ENCODE measurements at regions not wholly inside any gene's neighbourhood (a gene's known extent, or its start where the extent isn't known, plus 50 kb on each side); places are given as distances from the start of the nearest gene placed in this dataset.
A peak's percentile ranks its signal among the peaks of the same experiment; 100 is the strongest.
"Not testable (repeated sequence)": the region's sequence is repeated elsewhere in the genome, so short reads cannot be mapped to it uniquely, and the experiment has no call there.

DNA sequence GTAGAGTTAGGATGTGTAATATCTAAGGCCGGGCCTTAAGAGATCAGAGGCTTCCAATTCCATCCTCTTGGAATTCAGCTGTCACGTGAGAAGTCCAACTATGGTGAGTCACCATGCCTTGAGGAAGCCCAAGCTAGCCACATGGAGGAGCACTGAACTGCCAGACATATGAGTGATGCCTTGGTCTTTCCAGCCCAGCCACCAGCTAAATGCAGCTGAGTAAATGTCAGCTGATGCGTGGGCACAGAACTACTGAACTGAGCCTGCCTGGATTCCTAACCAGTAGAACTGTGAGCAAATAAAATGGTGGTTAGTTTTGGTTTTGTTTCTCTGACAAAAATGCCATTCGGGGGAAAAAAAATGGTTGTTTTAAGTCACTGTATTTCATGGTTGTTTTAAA is 153.7 kb upstream of the SERTAD2 start:
- 38 to 67% methylated on average over 4 of the region's 4 CpGs for WGBS, 2 donors
- no peak overlapping the region for H3K27ac ChIP-seq (ENCODE audit: low read depth in 2 of 2, low read length in 1 of 2)

GRCh38 chr2:64808092-64808491 is 154.4 kb upstream of the SERTAD2 start:
- 88 to 92% methylated on average over 2 of the region's 2 CpGs for WGBS, 2 donors
- Histone ChIP-seq H3K9me3 (ENCODE audit: control insufficient read depth in 2 of 2, insufficient read depth in 1 of 2, low read depth in 1 of 2, low read length in 1 of 2) (no peaks in the 10 kb centered on the region), H3K4me3 (ENCODE audit: low read depth in 1 of 2, low read length in 2 of 2) (no peak overlapping the region), H3K36me3 (ENCODE audit: control insufficient read depth in 2 of 2, insufficient read depth in 2 of 2, low read length in 1 of 2) (no peaks in the 10 kb centered on the region), H3K27me3 (ENCODE audit: control insufficient read depth in 1 of 2, insufficient read depth in 2 of 2, low read length in 2 of 2) (no peaks in the 10 kb centered on the region), H3K4me1 (ENCODE audit: control insufficient read depth in 2 of 2, insufficient read depth in 2 of 2, low read length in 1 of 2) (no peaks in the 10 kb centered on the region), H3K27ac (ENCODE audit: low read depth in 2 of 2, low read length in 1 of 2) (no peak overlapping the region)

More for the DNA sequence above, 153.7 kb upstream of the SERTAD2 start:
- no peaks in the 10 kb centered on the region for H3K9me3 ChIP-seq (ENCODE audit: control insufficient read depth in 2 of 2, insufficient read depth in 1 of 2, low read depth in 1 of 2, low read length in 1 of 2)
- H3K27me3 ChIP-seq (ENCODE audit: control insufficient read depth in 1 of 2, insufficient read depth in 2 of 2, low read length in 2 of 2) = no peaks in the 10 kb centered on the region
- H3K4me1 ChIP-seq (ENCODE audit: control insufficient read depth in 2 of 2, insufficient read depth in 2 of 2, low read length in 1 of 2) = no peaks in the 10 kb centered on the region
- no peak overlapping the region for H3K4me3 ChIP-seq (ENCODE audit: low read depth in 1 of 2, low read length in 2 of 2)
- H3K36me3 ChIP-seq (ENCODE audit: control insufficient read depth in 2 of 2, insufficient read depth in 2 of 2, low read length in 1 of 2) = no peaks in the 10 kb centered on the region

GRCh38 chr2:64808754-64809153 is 155.0 kb upstream of the SERTAD2 start:
- H3K4me3 ChIP-seq (ENCODE audit: low read depth in 1 of 2, low read length in 2 of 2) = no peak overlapping the region
- no peaks in the 10 kb centered on the region for H3K27me3 ChIP-seq (ENCODE audit: control insufficient read depth in 1 of 2, insufficient read depth in 2 of 2, low read length in 2 of 2)
- no peak overlapping the region for H3K27ac ChIP-seq (ENCODE audit: low read depth in 2 of 2, low read length in 1 of 2)
- 56 to 69% methylated on average over 2 of the region's 2 CpGs for WGBS, 2 donors
- H3K4me1 ChIP-seq (ENCODE audit: control insufficient read depth in 2 of 2, insufficient read depth in 2 of 2, low read length in 1 of 2) = no peaks in the 10 kb centered on the region
- H3K9me3 ChIP-seq (ENCODE audit: control insufficient read depth in 2 of 2, insufficient read depth in 1 of 2, low read depth in 1 of 2, low read length in 1 of 2) = no peaks in the 10 kb centered on the region
- H3K36me3 ChIP-seq (ENCODE audit: control insufficient read depth in 2 of 2, insufficient read depth in 2 of 2, low read length in 1 of 2) = no peaks in the 10 kb centered on the region

GRCh38 chr2:64809216-64809615 is 155.5 kb upstream of the SERTAD2 start:
- Histone ChIP-seq H3K36me3 (ENCODE audit: control insufficient read depth in 2 of 2, insufficient read depth in 2 of 2, low read length in 1 of 2) (no peaks in the 10 kb centered on the region), H3K27ac (ENCODE audit: low read depth in 2 of 2, low read length in 1 of 2) (no peak overlapping the region), H3K4me3 (ENCODE audit: low read depth in 1 of 2, low read length in 2 of 2) (no peak overlapping the region), H3K27me3 (ENCODE audit: control insufficient read depth in 1 of 2, insufficient read depth in 2 of 2, low read length in 2 of 2) (no peaks in the 10 kb centered on the region), H3K9me3 (ENCODE audit: control insufficient read depth in 2 of 2, insufficient read depth in 1 of 2, low read depth in 1 of 2, low read length in 1 of 2) (no peaks in the 10 kb centered on the region), H3K4me1 (ENCODE audit: control insufficient read depth in 2 of 2, insufficient read depth in 2 of 2, low read length in 1 of 2) (no peaks in the 10 kb centered on the region)
- 78 to 90% methylated on average over 1 of the region's 1 CpG for WGBS, 2 donors

- WGBS, 2 donors = 35 to 42% methylated on average over 4 of the region's 4 CpGs
- Histone ChIP-seq H3K4me1 (ENCODE audit: control insufficient read depth in 2 of 2, insufficient read depth in 2 of 2, low read length in 1 of 2) (no peaks in the 10 kb centered on the region), H3K9me3 (ENCODE audit: control insufficient read depth in 2 of 2, insufficient read depth in 1 of 2, low read depth in 1 of 2, low read length in 1 of 2) (no peaks in the 10 kb centered on the region), H3K36me3 (ENCODE audit: control insufficient read depth in 2 of 2, insufficient read depth in 2 of 2, low read length in 1 of 2) (no peaks in the 10 kb centered on the region), H3K27ac (ENCODE audit: low read depth in 2 of 2, low read length in 1 of 2) (no peak overlapping the region), H3K27me3 (ENCODE audit: control insufficient read depth in 1 of 2, insufficient read depth in 2 of 2, low read length in 2 of 2) (no peaks in the 10 kb centered on the region), H3K4me3 (ENCODE audit: low read depth in 1 of 2, low read length in 2 of 2) (no peak overlapping the region)
These were observed 158.6 kb upstream of the SERTAD2 start for GRCh38 chr2:64812285-64812684.

- Histone ChIP-seq H3K27me3 (ENCODE audit: control insufficient read depth in 1 of 2, insufficient read depth in 2 of 2, low read length in 2 of 2) (no peaks in the 10 kb centered on the region), H3K9me3 (ENCODE audit: control insufficient read depth in 2 of 2, insufficient read depth in 1 of 2, low read depth in 1 of 2, low read length in 1 of 2) (no peaks in the 10 kb centered on the region), H3K4me3 (ENCODE audit: low read depth in 1 of 2, low read length in 2 of 2) (no peak overlapping the region), H3K36me3 (ENCODE audit: control insufficient read depth in 2 of 2, insufficient read depth in 2 of 2, low read length in 1 of 2) (no peaks in the 10 kb centered on the region), H3K27ac (ENCODE audit: low read depth in 2 of 2, low read length in 1 of 2) (no peak overlapping the region), H3K4me1 (ENCODE audit: control insufficient read depth in 2 of 2, insufficient read depth in 2 of 2, low read length in 1 of 2) (no peaks in the 10 kb centered on the region)
- 90 to 93% methylated on average over 5 of the region's 5 CpGs for WGBS, 2 donors
These were observed 160.3 kb upstream of the SERTAD2 start for GRCh38 chr2:64814007-64814406.

DNA sequence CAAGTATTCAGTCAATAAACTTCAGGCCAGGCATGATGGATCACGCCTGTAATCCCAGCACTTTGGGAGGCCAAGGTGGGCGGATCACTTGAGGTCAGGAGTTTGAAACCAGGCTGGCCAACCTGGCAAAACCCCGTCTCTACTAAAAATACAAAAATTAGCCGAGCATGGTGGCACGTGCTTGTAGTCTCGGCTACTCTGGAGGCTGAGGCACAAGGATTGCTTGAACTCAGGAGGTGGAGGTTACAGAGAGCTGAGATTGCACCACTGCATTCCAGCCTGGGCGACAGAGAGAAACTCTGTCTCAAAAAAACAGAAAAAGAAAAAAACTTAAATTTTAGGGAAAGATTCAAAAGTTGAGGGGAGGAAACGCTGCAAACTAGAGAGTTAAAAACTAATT is 162.8 kb upstream of the SERTAD2 start:
- not testable (repeated sequence) for H3K36me3 ChIP-seq (ENCODE audit: control insufficient read depth in 2 of 2, insufficient read depth in 2 of 2, low read length in 1 of 2); H3K4me3 ChIP-seq (ENCODE audit: low read depth in 1 of 2, low read length in 2 of 2); H3K27me3 ChIP-seq (ENCODE audit: control insufficient read depth in 1 of 2, insufficient read depth in 2 of 2, low read length in 2 of 2); H3K9me3 ChIP-seq (ENCODE audit: control insufficient read depth in 2 of 2, insufficient read depth in 1 of 2, low read depth in 1 of 2, low read length in 1 of 2); H3K27ac ChIP-seq (ENCODE audit: low read depth in 2 of 2, low read length in 1 of 2); H3K4me1 ChIP-seq (ENCODE audit: control insufficient read depth in 2 of 2, insufficient read depth in 2 of 2, low read length in 1 of 2)
- 90 to 94% methylated on average over 8 of the region's 8 CpGs for WGBS, 2 donors

GRCh38 chr2:64817453-64817852 is 163.7 kb upstream of the SERTAD2 start:
- Histone ChIP-seq H3K27me3 (ENCODE audit: control insufficient read depth in 1 of 2, insufficient read depth in 2 of 2, low read length in 2 of 2) (no peaks in the 10 kb centered on the region), H3K4me1 (ENCODE audit: control insufficient read depth in 2 of 2, insufficient read depth in 2 of 2, low read length in 1 of 2) (peaks cover 0 to 3% of the 10 kb centered on the region in 2 donors), H3K4me3 (ENCODE audit: low read depth in 1 of 2, low read length in 2 of 2) (no peak overlapping the region), H3K27ac (ENCODE audit: low read depth in 2 of 2, low read length in 1 of 2) (no peak overlapping the region), H3K36me3 (ENCODE audit: control insufficient read depth in 2 of 2, insufficient read depth in 2 of 2, low read length in 1 of 2) (no peaks in the 10 kb centered on the region), H3K9me3 (ENCODE audit: control insufficient read depth in 2 of 2, insufficient read depth in 1 of 2, low read depth in 1 of 2, low read length in 1 of 2) (no peaks in the 10 kb centered on the region)
- 85 to 93% methylated on average over 4 of the region's 4 CpGs for WGBS, 2 donors

DNA sequence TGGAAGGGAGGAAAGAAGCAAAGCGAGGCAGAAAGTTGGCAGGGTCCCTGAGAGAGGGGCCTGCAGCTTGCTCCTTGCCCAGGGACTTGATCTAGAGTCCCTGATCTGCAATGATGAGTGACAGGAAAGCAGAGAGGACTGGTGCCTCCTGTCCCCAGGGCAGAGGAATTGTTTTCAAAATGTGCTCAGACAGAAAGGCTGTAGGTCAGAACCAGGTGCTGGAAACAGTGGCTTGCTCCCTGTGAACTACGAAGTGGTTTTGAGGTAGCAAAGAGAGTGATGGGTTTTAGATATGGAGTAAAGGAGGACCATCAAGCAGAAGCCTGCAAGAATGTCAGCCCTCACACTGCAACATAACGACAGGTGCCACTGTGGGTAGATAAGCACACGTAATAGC is 164.9 kb upstream of the SERTAD2 start:
- Histone ChIP-seq H3K4me3 (ENCODE audit: low read depth in 1 of 2, low read length in 2 of 2) (no peak overlapping the region), H3K27ac (ENCODE audit: low read depth in 2 of 2, low read length in 1 of 2) (peak overlapping the region in 1 of 2 donors; percentile 53), H3K4me1 (ENCODE audit: control insufficient read depth in 2 of 2, insufficient read depth in 2 of 2, low read length in 1 of 2) (peaks cover 0 to 3% of the 10 kb centered on the region in 2 donors), H3K27me3 (ENCODE audit: control insufficient read depth in 1 of 2, insufficient read depth in 2 of 2, low read length in 2 of 2) (no peaks in the 10 kb centered on the region), H3K9me3 (ENCODE audit: control insufficient read depth in 2 of 2, insufficient read depth in 1 of 2, low read depth in 1 of 2, low read length in 1 of 2) (no peaks in the 10 kb centered on the region), H3K36me3 (ENCODE audit: control insufficient read depth in 2 of 2, insufficient read depth in 2 of 2, low read length in 1 of 2) (no peaks in the 10 kb centered on the region)
- WGBS, 2 donors = 48 to 62% methylated on average over 4 of the region's 4 CpGs

DNA sequence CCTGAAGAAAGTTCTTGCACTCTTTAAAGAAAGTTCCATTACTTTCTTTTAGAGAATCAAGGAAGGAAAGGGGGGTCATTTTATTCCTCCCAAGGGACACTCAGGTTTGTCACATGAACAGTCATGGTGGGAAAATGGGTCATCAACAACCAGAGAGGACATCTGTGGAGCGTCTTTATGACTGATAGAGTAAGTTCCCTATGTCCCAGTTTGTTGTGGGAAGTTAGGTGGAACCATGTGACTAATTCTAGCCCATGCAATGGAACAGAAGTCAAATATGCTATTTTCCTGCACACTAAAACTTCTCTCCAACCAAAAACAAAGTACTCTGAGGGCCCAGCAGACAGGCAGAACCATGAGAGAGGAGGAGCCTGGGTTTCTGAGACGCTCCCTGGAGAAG is 165.6 kb upstream of the SERTAD2 start:
- H3K4me3 ChIP-seq (ENCODE audit: low read depth in 1 of 2, low read length in 2 of 2) = no peak overlapping the region
- peaks cover 0 to 3% of the 10 kb centered on the region in 2 donors for H3K4me1 ChIP-seq (ENCODE audit: control insufficient read depth in 2 of 2, insufficient read depth in 2 of 2, low read length in 1 of 2)
- H3K27me3 ChIP-seq (ENCODE audit: control insufficient read depth in 1 of 2, insufficient read depth in 2 of 2, low read length in 2 of 2) = no peaks in the 10 kb centered on the region
- no peaks in the 10 kb centered on the region for H3K36me3 ChIP-seq (ENCODE audit: control insufficient read depth in 2 of 2, insufficient read depth in 2 of 2, low read length in 1 of 2)
- WGBS, 2 donors = 75 to 83% methylated on average over 2 of the region's 2 CpGs
- peak overlapping the region; percentile 40 to 61 for H3K27ac ChIP-seq (ENCODE audit: low read depth in 2 of 2, low read length in 1 of 2)
- no peaks in the 10 kb centered on the region for H3K9me3 ChIP-seq (ENCODE audit: control insufficient read depth in 2 of 2, insufficient read depth in 1 of 2, low read depth in 1 of 2, low read length in 1 of 2)
